ENCODE measurements at regions not wholly inside any gene's neighbourhood (a gene's known extent, or its start where the extent isn't known, plus 50 kb on each side); places are given as distances from the start of the nearest gene placed in this dataset.

DNA sequence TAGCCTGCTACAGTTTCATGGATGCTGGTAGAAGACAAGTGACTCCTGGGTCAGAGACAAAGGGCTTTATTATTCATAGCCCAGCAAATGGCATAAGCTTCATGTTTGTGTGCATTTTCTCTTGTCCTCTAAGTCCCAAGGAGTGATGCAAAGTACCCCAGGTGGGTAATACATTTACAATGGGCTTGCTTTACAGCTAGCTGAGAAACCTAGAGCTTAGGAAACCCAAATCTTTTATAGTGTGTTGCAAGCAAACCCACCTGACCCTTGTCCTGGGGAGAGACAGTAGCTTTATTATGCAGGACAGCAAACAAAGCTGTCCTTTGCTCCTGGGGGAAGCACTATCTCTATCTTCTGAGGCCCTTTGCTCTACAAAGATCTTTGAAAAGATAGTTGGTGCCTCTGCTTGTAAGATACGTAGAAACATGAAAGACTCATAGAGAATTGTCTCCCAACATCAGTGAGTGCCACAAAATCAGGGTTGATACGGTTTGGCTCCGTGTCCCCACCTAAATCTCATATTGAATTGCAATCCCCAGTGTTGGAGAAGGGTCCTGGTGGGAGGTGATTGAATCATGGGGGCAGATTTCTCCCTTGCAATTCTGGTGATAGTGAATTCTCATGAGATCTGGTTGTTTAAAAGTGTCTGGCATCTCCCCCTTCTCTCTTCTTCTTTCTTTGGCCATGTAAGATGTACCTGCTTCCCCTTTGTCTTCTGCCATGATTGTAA lies 315.8 kb upstream of the USP24 start:
- Histone ChIP-seq H3K9me3 (no peaks in the 10 kb centered on the region), H3K36me3 (no peaks in the 10 kb centered on the region), H3K4me3 (no peak overlapping the region), H3K27me3 (no peaks in the 10 kb centered on the region), H3K4me1 (no peaks in the 10 kb centered on the region), H3K27ac (no peak overlapping the region)
- no peak for DNase-seq
- intact Hi-C loops (cut with DNase I): no loop called here
- 96 to 97% methylated on average over 3 of the region's 3 CpGs for WGBS, 2 donors
- TF ChIP-seq POLR2A (IDR thresholded peaks at IDR 0.05): no peak

DNA sequence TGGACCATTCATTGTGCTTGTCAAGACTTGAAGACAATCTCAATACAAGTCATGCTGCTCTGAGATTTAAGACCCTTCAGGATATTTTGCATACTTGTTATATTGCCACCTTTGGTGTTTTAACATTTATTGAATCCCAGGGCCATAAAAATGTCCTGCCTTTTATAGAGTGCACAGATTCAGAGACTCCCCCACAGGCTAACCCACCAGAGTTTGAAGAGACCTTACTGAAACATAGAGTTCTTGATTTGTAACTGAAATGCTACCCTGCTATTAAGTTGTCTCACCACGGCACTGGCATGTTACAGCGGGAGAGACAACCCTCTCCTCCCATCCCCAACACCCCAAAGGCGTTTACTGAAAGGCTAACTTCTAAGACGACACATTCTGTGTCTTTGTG lies 313.9 kb upstream of the USP24 start:
- Histone ChIP-seq H3K27me3 (no peaks in the 10 kb centered on the region), H3K4me3 (no peak overlapping the region), H3K9me3 (no peaks in the 10 kb centered on the region), H3K27ac (no peak overlapping the region), H3K4me1 (no peaks in the 10 kb centered on the region), H3K36me3 (no peaks in the 10 kb centered on the region)
- intact Hi-C loops (cut with DNase I): no loop called here
- WGBS, 2 donors: 54 to 59% methylated on average over 4 of the region's 4 CpGs
- no peak for DNase-seq
- TF ChIP-seq POLR2A (IDR thresholded peaks at IDR 0.05): no peak
- TF ChIP-seq CTCF (IDR thresholded peaks at IDR 0.05): no peak

GRCh38 chr1:55527831-55528230 lies 312.7 kb upstream of the USP24 start:
- intact Hi-C loops (cut with DNase I): no loop called here
- DNase-seq: no peak
- Histone ChIP-seq H3K27ac (no peak overlapping the region), H3K36me3 (no peaks in the 10 kb centered on the region), H3K9me3 (no peaks in the 10 kb centered on the region), H3K4me1 (no peaks in the 10 kb centered on the region), H3K4me3 (no peak overlapping the region), H3K27me3 (no peaks in the 10 kb centered on the region)
- 80 to 91% methylated on average over 1 of the region's 1 CpG for whole genome bisulfite sequencing, 2 donors
- TF ChIP-seq POLR2A (IDR thresholded peaks at IDR 0.05): no peak
- TF ChIP-seq CTCF (IDR thresholded peaks at IDR 0.05): no peak

DNA sequence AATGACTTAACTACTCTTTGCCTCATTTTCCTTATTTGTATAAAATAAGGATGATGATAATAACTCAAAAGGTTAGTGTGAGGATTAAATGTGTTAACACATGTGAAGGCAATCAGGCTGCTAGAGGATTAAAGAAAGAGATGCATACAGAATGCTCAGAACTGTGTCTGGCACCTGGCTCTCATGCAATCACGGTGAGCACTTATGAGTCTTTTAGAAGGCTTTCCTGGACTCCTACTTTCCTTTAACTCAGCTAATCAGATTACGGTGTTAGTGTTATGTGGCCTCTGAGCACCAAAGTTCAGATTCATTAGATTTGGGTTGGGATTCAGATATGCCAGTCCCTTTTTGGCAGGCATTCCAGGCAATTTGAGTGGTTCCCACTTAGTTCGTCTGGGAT lies 311.6 kb upstream of the USP24 start:
- H3K4me3 ChIP-seq: no peak overlapping the region
- TF ChIP-seq POLR2A (IDR thresholded peaks at IDR 0.05) (no peak), CTCF (IDR thresholded peaks at IDR 0.05) (no peak)
- no peaks in the 10 kb centered on the region for H3K9me3 ChIP-seq
- no peaks in the 10 kb centered on the region for H3K4me1 ChIP-seq
- 78 to 89% methylated on average over 3 of the region's 3 CpGs for WGBS, 2 donors
- intact Hi-C loops (cut with DNase I): no loop called here
- H3K27ac ChIP-seq: no peak overlapping the region
- no peaks in the 10 kb centered on the region for H3K36me3 ChIP-seq
- no peak for DNase-seq
- no peaks in the 10 kb centered on the region for H3K27me3 ChIP-seq

DNA sequence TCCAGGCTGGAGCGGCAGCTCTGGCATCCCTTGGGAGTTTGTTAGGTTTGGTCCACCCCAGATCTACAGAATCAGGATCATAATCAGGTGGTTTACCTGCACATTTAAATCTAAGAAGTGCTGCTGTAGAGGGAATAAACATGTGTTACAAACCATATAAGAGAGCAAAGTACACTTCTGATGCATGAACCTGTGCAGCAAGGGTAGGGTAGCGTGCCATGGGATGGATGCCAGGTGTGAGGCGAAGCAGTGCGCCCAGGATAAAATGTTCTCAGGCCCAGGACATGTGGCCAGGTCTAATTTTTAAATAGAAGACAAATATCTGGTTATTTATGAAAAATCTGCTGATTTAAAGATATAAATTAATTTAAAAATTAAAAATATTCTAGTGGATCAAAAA lies 308.8 kb upstream of the USP24 start:
- Histone ChIP-seq H3K9me3 (no peaks in the 10 kb centered on the region), H3K4me1 (no peaks in the 10 kb centered on the region), H3K4me3 (no peak overlapping the region), H3K27ac (no peak overlapping the region), H3K27me3 (no peaks in the 10 kb centered on the region), H3K36me3 (no peaks in the 10 kb centered on the region)
- intact Hi-C loops (cut with DNase I): no loop called here
- TF ChIP-seq POLR2A (IDR thresholded peaks at IDR 0.05): no peak
- no peak for TF ChIP-seq CTCF (IDR thresholded peaks at IDR 0.05)
- DNase-seq: no peak
- 84 to 87% methylated on average over 4 of the region's 4 CpGs for WGBS, 2 donors

- no peak for DNase-seq
- Histone ChIP-seq H3K27me3 (no peaks in the 10 kb centered on the region), H3K4me3 (no peak overlapping the region), H3K27ac (no peak overlapping the region), H3K36me3 (no peaks in the 10 kb centered on the region), H3K9me3 (no peaks in the 10 kb centered on the region), H3K4me1 (no peaks in the 10 kb centered on the region)
- WGBS, 2 donors: 38 to 59% methylated on average over 2 of the region's 2 CpGs
- intact Hi-C loops (cut with DNase I): no loop called here
- no peak for TF ChIP-seq CTCF (IDR thresholded peaks at IDR 0.05)
- TF ChIP-seq POLR2A (IDR thresholded peaks at IDR 0.05): no peak
Observed at GRCh38 chr1:55522982-55523381, 307.8 kb upstream of the USP24 start.
